HT-29 (cell line): ENCODE measurements at regions not wholly inside any gene's neighbourhood (a gene's known extent, or its start where the extent isn't known, plus 50 kb on each side); places are given as distances from the start of the nearest gene placed in this dataset.
"Not testable (repeated sequence)": the region's sequence is repeated elsewhere in the genome, so short reads cannot be mapped to it uniquely, and the experiment has no call there.

ENCODE experiments used
- DNase-seq: peaks from one replicate; pipeline ENCODE4 v3.0.0-alpha.2; 2015; ENCODE audit warnings: low spot score

GRCh38 chr4:180219080-180219479, 2024.1 kb upstream of the TENM3 start:
- no peak for DNase-seq

- no peak for DNase-seq
Measured at GRCh38 chr4:180225977-180226376, 2017.2 kb upstream of the TENM3 start.

GRCh38 chr4:180234730-180235129, 2008.5 kb upstream of the TENM3 start:
- no peak for DNase-seq

- DNase-seq, result no peak
Measured at GRCh38 chr4:180240670-180241069, 2002.5 kb upstream of the TENM3 start.

GRCh38 chr4:180253419-180253818, 1989.8 kb upstream of the TENM3 start:
- no peak for DNase-seq

- DNase-seq, result no peak
Measured at GRCh38 chr4:180261346-180261745, 1981.9 kb upstream of the TENM3 start.

- no peak for DNase-seq
Measured at GRCh38 chr4:180280076-180280475, 1963.1 kb upstream of the TENM3 start.

- no peak for DNase-seq
Measured at GRCh38 chr4:180280726-180281297, 1962.4 kb upstream of the TENM3 start.

- DNase-seq, result no peak
Measured at GRCh38 chr4:180281724-180282123, 1961.5 kb upstream of the TENM3 start.

- DNase-seq, result no peak
Measured at GRCh38 chr4:180284267-180284666, 1958.9 kb upstream of the TENM3 start.

- DNase-seq, result no peak
Measured at GRCh38 chr4:180285796-180286195, 1957.4 kb upstream of the TENM3 start.

GRCh38 chr4:180292339-180292738, 1950.9 kb upstream of the TENM3 start:
- no peak for DNase-seq

GRCh38 chr4:180296036-180296599, 1947.1 kb upstream of the TENM3 start:
- DNase-seq, result no peak

- DNase-seq, result no peak
Measured at GRCh38 chr4:180304321-180304720, 1938.9 kb upstream of the TENM3 start.

GRCh38 chr4:180310616-180311015, 1932.6 kb upstream of the TENM3 start:
- no peak for DNase-seq

- no peak for DNase-seq
Measured at GRCh38 chr4:180314972-180315371, 1928.2 kb upstream of the TENM3 start.

- no peak for DNase-seq
Measured at GRCh38 chr4:180330521-180330920, 1912.7 kb upstream of the TENM3 start.

GRCh38 chr4:180333162-180333561, 1910.0 kb upstream of the TENM3 start:
- no peak for DNase-seq

- DNase-seq, result no peak
Measured at GRCh38 chr4:180335566-180335965, 1907.6 kb upstream of the TENM3 start.

GRCh38 chr4:180336494-180337090, 1906.6 kb upstream of the TENM3 start:
- no peak for DNase-seq

GRCh38 chr4:180341926-180342325, 1901.3 kb upstream of the TENM3 start:
- DNase-seq, result no peak

- no peak for DNase-seq
Measured at GRCh38 chr4:180350901-180351300, 1892.3 kb upstream of the TENM3 start.

GRCh38 chr4:180356766-180357165, 1886.4 kb upstream of the TENM3 start:
- DNase-seq, result no peak

- not testable (repeated sequence) for DNase-seq
Measured at GRCh38 chr4:180360113-180360512, 1883.1 kb upstream of the TENM3 start.
